ENCODE measurements at regions not wholly inside any gene's neighbourhood (a gene's known extent, or its start where the extent isn't known, plus 50 kb on each side); places are given as distances from the start of the nearest gene placed in this dataset.

GRCh38 chr6:132028029-132028428 is 76.9 kb upstream of the CCN2 start:
- no peaks in the 10 kb centered on the region for H3F3A ChIP-seq (ENCODE audit: insufficient read depth, low read length)
- H3K9me2 ChIP-seq (ENCODE audit: low read depth, low read length) = no peaks in the 10 kb centered on the region
- H3K4me1 ChIP-seq (ENCODE audit: insufficient read depth, low read length, severe bottlenecking) = no peaks in the 10 kb centered on the region
- H3K4me3 ChIP-seq (ENCODE audit: low read depth, low read length, poor library complexity, severe bottlenecking) = no peak overlapping the region
- no peaks in the 10 kb centered on the region for H3K79me2 ChIP-seq (ENCODE audit: insufficient read depth, low read length)
- no peak overlapping the region for H2AFZ ChIP-seq (ENCODE audit: low read length)
- H3K27me3 ChIP-seq (ENCODE audit: insufficient read depth, low read length) = no peaks in the 10 kb centered on the region
- H3K27ac ChIP-seq (ENCODE audit: low read depth, low read length, poor library complexity, severe bottlenecking) = no peak overlapping the region
- no peaks in the 10 kb centered on the region for H3K9me3 ChIP-seq (ENCODE audit: low read length)
- H3K4me2 ChIP-seq (ENCODE audit: low read length) = no peak overlapping the region
- no peak overlapping the region for H3K9ac ChIP-seq (ENCODE audit: low read length)
- H3K36me3 ChIP-seq (ENCODE audit: insufficient read depth, low read length) = no peaks in the 10 kb centered on the region
- H4K20me1 ChIP-seq (ENCODE audit: insufficient read depth, low read length) = no peaks in the 10 kb centered on the region
- no peak for TF ChIP-seq CTCF (IDR thresholded peaks at IDR 0.05; ENCODE audit: low read length)
- no peak for TF ChIP-seq EZH2 (IDR thresholded peaks at IDR 0.05; ENCODE audit: borderline replicate concordance, low read length)

GRCh38 chr6:132025468-132025867 is 74.3 kb upstream of the CCN2 start:
- no peak overlapping the region for H3K4me3 ChIP-seq (ENCODE audit: low read depth, low read length, poor library complexity, severe bottlenecking)
- H3K79me2 ChIP-seq (ENCODE audit: insufficient read depth, low read length) = no peaks in the 10 kb centered on the region
- no peak overlapping the region for H3K27ac ChIP-seq (ENCODE audit: low read depth, low read length, poor library complexity, severe bottlenecking)
- H3K9ac ChIP-seq (ENCODE audit: low read length) = no peak overlapping the region
- no peaks in the 10 kb centered on the region for H3K9me2 ChIP-seq (ENCODE audit: low read depth, low read length)
- no peaks in the 10 kb centered on the region for H3K9me3 ChIP-seq (ENCODE audit: low read length)
- no peaks in the 10 kb centered on the region for H3K36me3 ChIP-seq (ENCODE audit: insufficient read depth, low read length)
- no peak overlapping the region for H3K4me2 ChIP-seq (ENCODE audit: low read length)
- no peaks in the 10 kb centered on the region for H4K20me1 ChIP-seq (ENCODE audit: insufficient read depth, low read length)
- no peak overlapping the region for H2AFZ ChIP-seq (ENCODE audit: low read length)
- H3F3A ChIP-seq (ENCODE audit: insufficient read depth, low read length) = no peaks in the 10 kb centered on the region
- TF ChIP-seq EZH2 (IDR thresholded peaks at IDR 0.05; ENCODE audit: borderline replicate concordance, low read length) (no peak), CTCF (IDR thresholded peaks at IDR 0.05; ENCODE audit: low read length) (no peak)
- no peaks in the 10 kb centered on the region for H3K4me1 ChIP-seq (ENCODE audit: insufficient read depth, low read length, severe bottlenecking)
- no peaks in the 10 kb centered on the region for H3K27me3 ChIP-seq (ENCODE audit: insufficient read depth, low read length)

- H3K27me3 ChIP-seq (ENCODE audit: insufficient read depth, low read length) = no peaks in the 10 kb centered on the region
- no peak overlapping the region for H3K4me3 ChIP-seq (ENCODE audit: low read depth, low read length, poor library complexity, severe bottlenecking)
- H2AFZ ChIP-seq (ENCODE audit: low read length) = no peak overlapping the region
- no peak overlapping the region for H3K4me2 ChIP-seq (ENCODE audit: low read length)
- no peak overlapping the region for H3K9ac ChIP-seq (ENCODE audit: low read length)
- no peaks in the 10 kb centered on the region for H3K9me3 ChIP-seq (ENCODE audit: low read length)
- TF ChIP-seq EZH2 (IDR thresholded peaks at IDR 0.05; ENCODE audit: borderline replicate concordance, low read length) (no peak), CTCF (IDR thresholded peaks at IDR 0.05; ENCODE audit: low read length) (no peak)
- no peak overlapping the region for H3K27ac ChIP-seq (ENCODE audit: low read depth, low read length, poor library complexity, severe bottlenecking)
- no peaks in the 10 kb centered on the region for H3K4me1 ChIP-seq (ENCODE audit: insufficient read depth, low read length, severe bottlenecking)
- no peaks in the 10 kb centered on the region for H3K9me2 ChIP-seq (ENCODE audit: low read depth, low read length)
- H3K36me3 ChIP-seq (ENCODE audit: insufficient read depth, low read length) = no peaks in the 10 kb centered on the region
- no peaks in the 10 kb centered on the region for H3F3A ChIP-seq (ENCODE audit: insufficient read depth, low read length)
- no peaks in the 10 kb centered on the region for H3K79me2 ChIP-seq (ENCODE audit: insufficient read depth, low read length)
- no peaks in the 10 kb centered on the region for H4K20me1 ChIP-seq (ENCODE audit: insufficient read depth, low read length)
These were observed 72.3 kb upstream of the CCN2 start for GRCh38 chr6:132023490-132023889.
